HG02571 (cell line): ENCODE measurements at regions not wholly inside any gene's neighbourhood (a gene's known extent, or its start where the extent isn't known, plus 50 kb on each side); places are given as distances from the start of the nearest gene placed in this dataset.

ENCODE experiments used
- ATAC-seq: cut with Tn5 transposase; IDR thresholded peaks from one replicate; pipeline ENCODE4 v1.9.1; 2021; ENCODE audit warnings: mild to moderate bottlenecking, moderate library complexity; ENCODE audit not compliant: unreplicated experiment

- ATAC-seq = no peak
Observed at GRCh38 chr1:221806984-221807383, 65.1 kb upstream of the DUSP10 start.

GRCh38 chr1:221806236-221806635 is 64.3 kb upstream of the DUSP10 start:
- ATAC-seq = no peak

- ATAC-seq = no peak
Observed at GRCh38 chr1:221805121-221805520, 63.2 kb upstream of the DUSP10 start.

GRCh38 chr1:221804303-221804702 is 62.4 kb upstream of the DUSP10 start:
- ATAC-seq = no peak

- ATAC-seq = no peak
Observed at GRCh38 chr1:221801773-221802516, 60.1 kb upstream of the DUSP10 start.

GRCh38 chr1:221801251-221801661 is 59.4 kb upstream of the DUSP10 start:
- no peak for ATAC-seq

GRCh38 chr1:221800831-221801230 is 58.9 kb upstream of the DUSP10 start:
- no peak for ATAC-seq

- ATAC-seq = no peak
Observed at GRCh38 chr1:221797506-221797905, 55.6 kb upstream of the DUSP10 start.

- ATAC-seq = no peak
Observed at GRCh38 chr1:221796700-221797099, 54.8 kb upstream of the DUSP10 start.

GRCh38 chr1:221795380-221795779 is 53.5 kb upstream of the DUSP10 start:
- ATAC-seq = no peak

GRCh38 chr1:221794935-221795334 is 53.0 kb upstream of the DUSP10 start:
- no peak for ATAC-seq

- peak; percentile 64 for ATAC-seq
Observed at GRCh38 chr1:221794079-221794670, 52.3 kb upstream of the DUSP10 start.

- ATAC-seq = peak; percentile 72
Observed at GRCh38 chr1:221793439-221794078, 51.7 kb upstream of the DUSP10 start.

GRCh38 chr1:221791846-221792245 is 50.0 kb upstream of the DUSP10 start:
- ATAC-seq = no peak
